H9 (cell line): ENCODE measurements at regions not wholly inside any gene's neighbourhood (a gene's known extent, or its start where the extent isn't known, plus 50 kb on each side); places are given as distances from the start of the nearest gene placed in this dataset.

Experiments
- DNase-seq: peaks from one replicate; pipeline ENCODE4 v3.0.0-alpha.2; 2017
- H2AFZ ChIP-seq: one replicate; pipeline ENCODE4 v1.6.1; 2013; ENCODE audit warnings: mild to moderate bottlenecking, low read length, control low read depth, moderate library complexity
- H2AK5ac ChIP-seq: 2 replicates; pipeline ENCODE4 v1.6.1; 2013; ENCODE audit warnings: low read length, control low read depth, mixed read lengths; ENCODE audit not compliant: insufficient read length
- H2BK120ac ChIP-seq: one replicate; pipeline ENCODE4 v1.6.1; 2013; ENCODE audit warnings: low read depth, mild to moderate bottlenecking, low read length, control low read depth, inconsistent platforms; ENCODE audit not compliant: poor library complexity, severe bottlenecking
- H2BK12ac ChIP-seq: 2 replicates; pipeline ENCODE4 v1.6.1; 2013; ENCODE audit warnings: low read length, control low read depth, mixed read lengths, low read depth; ENCODE audit not compliant: insufficient read length
- H2BK15ac ChIP-seq: 2 replicates; pipeline ENCODE4 v1.6.1; 2013; ENCODE audit warnings: low read depth, low read length, control low read depth
- H2BK20ac ChIP-seq: one replicate; pipeline ENCODE4 v1.6.1; 2013; ENCODE audit warnings: low read depth, mild to moderate bottlenecking, low read length, control low read depth, inconsistent platforms; ENCODE audit not compliant: poor library complexity, severe bottlenecking
- H2BK5ac ChIP-seq: 2 replicates; pipeline ENCODE4 v1.6.1; 2013; ENCODE audit warnings: low read length, control low read depth, mixed read lengths; ENCODE audit not compliant: insufficient read length
- H3K14ac ChIP-seq: 2 replicates; pipeline ENCODE4 v1.6.1; 2013; ENCODE audit warnings: low read length, control low read depth; ENCODE audit not compliant: insufficient read depth
- H3K18ac ChIP-seq: 2 replicates; pipeline ENCODE4 v1.6.1; 2013; ENCODE audit warnings: low read depth, mild to moderate bottlenecking, mixed read lengths, low read length, control low read depth; ENCODE audit not compliant: insufficient read length
- H3K23ac ChIP-seq: 2 replicates; pipeline ENCODE4 v1.6.1; 2013; ENCODE audit warnings: low read length, control low read depth, mixed read lengths, low read depth; ENCODE audit not compliant: insufficient read length
- H3K23me2 ChIP-seq: 2 replicates; pipeline ENCODE4 v1.6.1; 2013; ENCODE audit warnings: low read depth, mild to moderate bottlenecking, mixed read lengths, low read length, control low read depth; ENCODE audit not compliant: insufficient read length, poor library complexity, severe bottlenecking
- H3K27ac ChIP-seq: 2 replicates; pipeline ENCODE4 v1.5.1; 2013; ENCODE audit warnings: low read length, control low read depth, mixed read lengths, low read depth; ENCODE audit not compliant: insufficient read length
- H3K27me3 ChIP-seq: 2 replicates; pipeline ENCODE4 v1.6.1; 2013; ENCODE audit warnings: low read length, control low read depth, inconsistent platforms; ENCODE audit not compliant: insufficient read depth
- H3K4ac ChIP-seq: 2 replicates; pipeline ENCODE4 v1.6.1; 2013; ENCODE audit warnings: low read depth, mild to moderate bottlenecking, control low read depth, inconsistent platforms, low read length, moderate library complexity
- H3K4me1 ChIP-seq: 2 replicates; pipeline ENCODE4 v1.6.1; 2013; ENCODE audit warnings: low read length, control low read depth, inconsistent platforms; ENCODE audit not compliant: insufficient read depth
- H3K4me2 ChIP-seq: 2 replicates; pipeline ENCODE4 v1.6.1; 2013; ENCODE audit warnings: low read length, control low read depth, mixed read lengths; ENCODE audit not compliant: insufficient read length, insufficient read depth
- H3K56ac ChIP-seq: 2 replicates; pipeline ENCODE4 v1.6.1; 2013; ENCODE audit warnings: low read depth, mild to moderate bottlenecking, mixed read lengths, low read length, control low read depth; ENCODE audit not compliant: insufficient read length
- H3K79me1 ChIP-seq: 2 replicates; pipeline ENCODE4 v1.6.1; 2013; ENCODE audit warnings: low read depth, mild to moderate bottlenecking, moderate library complexity, low read length, control low read depth, inconsistent platforms; ENCODE audit not compliant: insufficient read depth, poor library complexity, severe bottlenecking
- H3K79me2 ChIP-seq: 2 replicates; pipeline ENCODE4 v1.6.1; 2013; ENCODE audit warnings: low read length, control low read depth, inconsistent platforms; ENCODE audit not compliant: insufficient read depth
- H3K9ac ChIP-seq: 2 replicates; pipeline ENCODE4 v1.6.1; 2013; ENCODE audit warnings: low read length, control low read depth, mixed read lengths; ENCODE audit not compliant: insufficient read length; ENCODE audit errors: extremely low read depth
- H3K9me3 ChIP-seq: one replicate; pipeline ENCODE4 v1.6.1; 2013; ENCODE audit warnings: low read depth, low read length, inconsistent platforms; ENCODE audit not compliant: control insufficient read depth
- H3T11ph ChIP-seq: one replicate; pipeline ENCODE4 v1.6.1; 2013; ENCODE audit warnings: mild to moderate bottlenecking, low read length, control low read depth, inconsistent platforms
- H4K20me1 ChIP-seq: one replicate; pipeline ENCODE4 v1.6.1; 2013; ENCODE audit not compliant: control insufficient read depth, insufficient read length, insufficient read depth
- H4K5ac ChIP-seq: 2 replicates; pipeline ENCODE4 v1.6.1; 2013; ENCODE audit warnings: low read depth, mild to moderate bottlenecking, mixed read lengths, low read length, control low read depth; ENCODE audit not compliant: insufficient read length
- H4K8ac ChIP-seq: replicated peaks from 2 replicates; pipeline ENCODE4 v1.6.1; 2013; ENCODE audit warnings: low read length, control low read depth, mixed read lengths, low read depth; ENCODE audit not compliant: insufficient read length
- H4K91ac ChIP-seq: 2 replicates; pipeline ENCODE4 v1.6.1; 2013; ENCODE audit warnings: low read depth, mild to moderate bottlenecking, moderate library complexity, mixed read lengths, low read length, control low read depth; ENCODE audit not compliant: insufficient read length
- H3K27ac Mint-ChIP-seq, 3 experiments: 2 replicates in 2 of 3; 3 replicates in 1 of 3; pipeline ENCODE4 v1.8.0; 2020 to 2021; ENCODE audit warnings: mixed read lengths in 3 of 3, mild to moderate bottlenecking in 1 of 3, moderate library complexity in 1 of 3
- H3K27me3 Mint-ChIP-seq: 2 replicates; pipeline ENCODE4 v1.8.0; 2021; ENCODE audit warnings: low read depth, mild to moderate bottlenecking, moderate library complexity, mixed read lengths
- H3K36me3 Mint-ChIP-seq, 3 experiments: 2 replicates in 2 of 3; 3 replicates in 1 of 3; pipeline ENCODE4 v1.8.0; 2020 to 2021; ENCODE audit warnings: low read depth in 3 of 3, mixed read lengths in 3 of 3; ENCODE audit not compliant: insufficient read depth in 1 of 3
- H3K4me1 Mint-ChIP-seq, 2 experiments: 2 replicates each; pipeline ENCODE4 v1.8.0; 2020; ENCODE audit warnings: mixed read lengths in 2 of 2
- H3K4me3 Mint-ChIP-seq, 2 experiments: 2 replicates in 1 of 2; 3 replicates in 1 of 2; pipeline ENCODE4 v1.8.0; 2020 to 2021; ENCODE audit warnings: mild to moderate bottlenecking in 2 of 2, mixed read lengths in 2 of 2, moderate library complexity in 1 of 2
- H3K9me3 Mint-ChIP-seq, 2 experiments: 2 replicates in 1 of 2; 3 replicates in 1 of 2; pipeline ENCODE4 v1.8.0; 2020; ENCODE audit warnings: mild to moderate bottlenecking in 2 of 2, mixed read lengths in 2 of 2, moderate library complexity in 1 of 2
- CTCF ChIP-seq: fragments of 200-600 bp; sonication (generic); conservative IDR thresholded peaks from 3 replicates; pipeline ENCODE4 v1.8.0; 2021; ENCODE audit warnings: antibody characterized with exemption, mild to moderate bottlenecking
- WGBS: extraction: QIAGEN DNeasy Blood & Tissue Kit; methylation state at CpG from one replicate; pipeline ENCODE4 v1.1.7; 2013; ENCODE audit warnings: missing lambda C conversion rate, low lambda C conversion rate, mixed read lengths; ENCODE audit not compliant: insufficient read length; ENCODE audit errors: extremely low coverage; 5-methylcytosine and 5-hydroxymethylcytosine counted together

DNA sequence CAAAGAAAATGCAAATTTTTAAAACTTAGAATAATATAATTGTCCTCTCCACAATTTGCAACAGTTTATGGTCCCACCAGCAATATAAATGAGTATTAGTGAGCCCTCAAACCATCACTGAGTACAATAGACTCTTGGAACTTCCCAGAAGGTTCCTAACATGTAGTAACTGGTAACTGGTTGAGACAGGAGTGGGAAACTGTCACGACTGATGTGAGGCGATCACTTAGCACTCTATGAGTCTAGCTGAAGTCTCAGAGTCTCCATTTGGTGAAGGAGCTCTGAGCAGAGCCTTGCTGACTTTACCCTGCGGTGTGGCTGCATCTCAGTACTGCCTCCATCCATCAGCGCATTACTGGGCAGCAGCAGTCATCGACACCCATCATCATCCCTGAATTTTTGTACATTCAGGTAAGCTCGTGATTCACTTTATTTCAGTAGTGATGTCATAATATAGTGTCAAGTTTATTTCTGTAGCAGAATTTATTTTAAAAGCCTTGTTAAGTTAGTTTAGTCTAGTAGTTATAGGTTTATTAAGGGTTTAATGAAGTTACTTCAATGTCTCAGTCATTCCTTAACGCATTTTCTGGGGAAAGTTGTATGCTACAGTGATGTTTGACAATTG lies 76.6 kb upstream of the ABCA1 start:
- H2AK5ac ChIP-seq, result no peak overlapping the region
- H3K9me3 Mint-ChIP-seq, result no peaks in the 10 kb centered on the region
- H3K18ac ChIP-seq, result no peak overlapping the region
- H2AFZ ChIP-seq, result no peak overlapping the region
- no peaks in the 10 kb centered on the region for H3K4me1 Mint-ChIP-seq
- no peaks in the 10 kb centered on the region for H3K27me3 Mint-ChIP-seq
- no peaks in the 10 kb centered on the region for H3K9me3 ChIP-seq
- H3K4me1 ChIP-seq, result no peaks in the 10 kb centered on the region
- no peak overlapping the region for H2BK20ac ChIP-seq
- WGBS, result no CpG with 5 or more reads among the region's 7 CpGs
- H2BK5ac ChIP-seq, result no peak overlapping the region
- no peak overlapping the region for H3K9ac ChIP-seq
- no peak overlapping the region for H2BK15ac ChIP-seq
- H3K56ac ChIP-seq, result no peak overlapping the region
- H4K5ac ChIP-seq, result no peak overlapping the region
- H3K79me1 ChIP-seq, result no peaks in the 10 kb centered on the region
- TF ChIP-seq CTCF, result no peak
- no peak overlapping the region for H3K27ac ChIP-seq
- H4K91ac ChIP-seq, result no peak overlapping the region
- H2BK120ac ChIP-seq, result no peak overlapping the region
- no peak overlapping the region for H3K23ac ChIP-seq
- H3K79me2 ChIP-seq, result no peaks in the 10 kb centered on the region
- H3K4ac ChIP-seq, result no peak overlapping the region
- H3K4me3 Mint-ChIP-seq, result no peak overlapping the region
- H3K14ac ChIP-seq, result no peak overlapping the region
- no peak overlapping the region for H2BK12ac ChIP-seq
- H4K20me1 ChIP-seq, result no peaks in the 10 kb centered on the region
- no peak overlapping the region for H3K4me2 ChIP-seq
- no peaks in the 10 kb centered on the region for H3K23me2 ChIP-seq
- DNase-seq, result no peak
- H3T11ph ChIP-seq, result no peak overlapping the region
- no peaks in the 10 kb centered on the region for H3K27me3 ChIP-seq
- H3K36me3 Mint-ChIP-seq, result no peaks in the 10 kb centered on the region
- H3K27ac Mint-ChIP-seq, result no peak overlapping the region
- no peak overlapping the region for H4K8ac ChIP-seq
